GM12878 (cell line): ENCODE measurements at regions not wholly inside any gene's neighbourhood (a gene's known extent, or its start where the extent isn't known, plus 50 kb on each side); places are given as distances from the start of the nearest gene placed in this dataset.

Source experiments
- ATAC-seq: fragments of 200-7000 bp; cut with Tn5 transposase; 3 replicates; pipeline ENCODE4 v1.9.1; 2020; ENCODE audit warnings: mild to moderate bottlenecking, moderate library complexity
- BruUV-seq: library from RNA; stranded (reverse); fragments of 400-500 nt; replicated peaks from 2 replicates; lab custom pipeline; 2021; lab: Mats Ljungman, UMichigan
- CTCF ChIA-PET: fragments of 300-600 bp; sonication (Branson Sonifier 250); formaldehyde crosslinking; extraction: SDS; loops from one replicate; lab custom pipeline; 2021; ENCODE audit warnings: inconsistent platforms; lab: Yijun Ruan, JAX
- POLR2A ChIA-PET: fragments of 350-600 bp; formaldehyde crosslinking; extraction: SDS; loops from one replicate; lab custom pipeline; 2021; ENCODE audit warnings: inconsistent platforms; lab: Charles Lee
- RAD21 ChIA-PET: fragments of 300-600 bp; sonication (Branson Sonifier 250); formaldehyde crosslinking; loops from one replicate; lab custom pipeline; 2023; ENCODE audit warnings: antibody characterized with exemption; ENCODE audit not compliant: unreplicated experiment; lab: Charles Lee
- SMC1A ChIA-PET: fragments of 300-600 bp; sonication (Branson Sonifier 250); formaldehyde crosslinking; loops from one replicate; lab custom pipeline; 2023; ENCODE audit not compliant: unreplicated experiment, uncharacterized antibody; lab: Charles Lee
- DNase-seq: peaks from one replicate; pipeline ENCODE4 v3.0.0-alpha.2; 2011; ENCODE audit warnings: low read depth, low spot score
- FAIRE-seq: peaks from 3 replicates; lab custom pipeline; 2011; peaks lifted over from hg19 to GRCh38; lab: Jason Lieb, UNC
- H2AFZ ChIP-seq: 2 replicates; pipeline ENCODE4 v1.6.0; 2011; ENCODE audit warnings: low read depth, low read length, control low read depth; ENCODE audit not compliant: control insufficient read depth
- H3K27ac ChIP-seq: 2 replicates; pipeline ENCODE4 v1.5.1; 2011; ENCODE audit warnings: control low read depth; ENCODE audit not compliant: control insufficient read depth, insufficient read depth
- H3K27me3 ChIP-seq, 2 experiments: replicated peaks in 1 of 2; 2 replicates each; pipeline versions ENCODE4 v1.6.0 to v1.6.1; 2011; ENCODE audit warnings: low read length in 1 of 2; ENCODE audit not compliant: control insufficient read depth in 2 of 2, insufficient read depth in 2 of 2
- H3K36me3 ChIP-seq, 2 experiments: 2 replicates each; pipeline ENCODE4 v1.5.1; 2011; ENCODE audit warnings: low read length in 1 of 2; ENCODE audit not compliant: control insufficient read depth in 2 of 2, insufficient read depth in 2 of 2
- H3K4me1 ChIP-seq: 2 replicates; pipeline ENCODE4 v1.6.1; 2011; ENCODE audit warnings: mild to moderate bottlenecking, low read length, moderate library complexity, mixed read lengths; ENCODE audit not compliant: control insufficient read depth, insufficient read depth
- H3K4me2 ChIP-seq: 2 replicates; pipeline ENCODE4 v1.6.0; 2011; ENCODE audit warnings: control low read depth; ENCODE audit not compliant: control insufficient read depth, insufficient read depth
- H3K4me3 ChIP-seq: fragments of 200-600 bp; sonication (generic); 2 replicates; pipeline ENCODE4 v1.5.1; 2016
- H3K79me2 ChIP-seq: 2 replicates; pipeline ENCODE4 v1.6.0; 2011; ENCODE audit warnings: low read length; ENCODE audit not compliant: control insufficient read depth, insufficient read depth
- H3K9ac ChIP-seq: 2 replicates; pipeline ENCODE4 v1.8.0; 2011; ENCODE audit warnings: low read length, control low read depth, mixed read lengths; ENCODE audit not compliant: control insufficient read depth, insufficient read depth
- H3K9me3 ChIP-seq: replicated peaks from 3 replicates; pipeline ENCODE4 v1.5.1; 2011; ENCODE audit warnings: mild to moderate bottlenecking, low read length; ENCODE audit not compliant: control insufficient read depth, insufficient read depth
- H4K20me1 ChIP-seq: 2 replicates; pipeline ENCODE4 v1.6.0; 2011; ENCODE audit not compliant: control insufficient read depth, insufficient read depth
- BHLHE40 ChIP-seq, 2 experiments: fragments of 450-650 bp in 1 of 2; IDR thresholded peaks; 2 replicates each; pipeline ENCODE4 v1.6.1; 2011 to 2017; ENCODE audit warnings: low read depth in 2 of 2, borderline replicate concordance in 1 of 2, improper control_type of control experiment in 1 of 2, low read length in 1 of 2, mild to moderate bottlenecking in 1 of 2
- CBX3 ChIP-seq: fragments of 200-600 bp; sonication (generic); IDR thresholded peaks from 2 replicates; pipeline ENCODE4 v1.6.1; 2016; ENCODE audit warnings: low read depth, borderline replicate concordance
- CEBPB ChIP-seq, 2 experiments: fragments of 150-350 bp in 1 of 2; IDR thresholded peaks; 2 replicates each; pipeline ENCODE4 v1.6.1; 2012 to 2014; ENCODE audit warnings: low read depth in 2 of 2, low read length in 2 of 2, borderline replicate concordance in 1 of 2, inconsistent platforms in 1 of 2
- CHD2 ChIP-seq: IDR thresholded peaks from 2 replicates; pipeline ENCODE4 v1.6.1; 2011; ENCODE audit warnings: low read depth, low read length, improper control_type of control experiment, borderline replicate concordance
- NFXL1 ChIP-seq: fragments of 450-650 bp; IDR thresholded peaks from 2 replicates; pipeline ENCODE4 v1.6.1; 2017; ENCODE audit warnings: antibody characterized with exemption, mild to moderate bottlenecking, borderline replicate concordance
- RAD21 ChIP-seq: IDR thresholded peaks from 2 replicates; pipeline ENCODE4 v1.6.1; 2011; ENCODE audit warnings: mild to moderate bottlenecking, low read depth, low read length, moderate library complexity; ENCODE audit not compliant: insufficient read depth
- RAD51 ChIP-seq: fragments of 450-650 bp; IDR thresholded peaks from 2 replicates; pipeline ENCODE4 v1.6.1; 2016; ENCODE audit warnings: moderate library complexity, mild to moderate bottlenecking, inconsistent platforms
- RFX5 ChIP-seq: IDR thresholded peaks from 2 replicates; pipeline ENCODE4 v1.6.1; 2011; ENCODE audit warnings: low read depth, low read length, improper control_type of control experiment
- ZNF207 ChIP-seq: fragments of 450-650 bp; IDR thresholded peaks from 2 replicates; pipeline ENCODE4 v1.6.1; 2014; ENCODE audit warnings: antibody characterized with exemption, mild to moderate bottlenecking, borderline replicate concordance
- WGBS: methylation state at CpG from one replicate; pipeline ENCODE4 v1.1.6; 2016; ENCODE audit warnings: low lambda C conversion rate; ENCODE audit not compliant: insufficient replicate concordance, insufficient coverage; ENCODE audit errors: missing lambda C conversion rate; 5-methylcytosine and 5-hydroxymethylcytosine counted together
- in situ Hi-C: fragments of 300-500 bp; cut with MboI; formaldehyde crosslinking; loops from 9 replicates; pipeline ENCODE4 v1.14.3; 2018; ENCODE audit warnings: mixed read lengths
- intact Hi-C: fragments of 100-400 bp; cut with micrococcal nuclease; formaldehyde crosslinking; loops from one replicate; pipeline ENCODE4 v1.14.2; 2022; ENCODE audit not compliant: unreplicated experiment
- TF ChIP-seq, protein P1 (sequence below): IDR thresholded peaks from 2 replicates; pipeline ENCODE4 v1.6.1; 2011; ENCODE audit warnings: mild to moderate bottlenecking, low read depth, low read length, moderate library complexity; ENCODE audit not compliant: insufficient replicate concordance
- TF ChIP-seq, protein P2 (sequence below): IDR thresholded peaks from 2 replicates; pipeline ENCODE4 v1.6.1; 2012; ENCODE audit warnings: low read length, inconsistent platforms
- TF ChIP-seq, protein P3 (sequence below): IDR thresholded peaks from 2 replicates; pipeline ENCODE4 v1.6.1; 2012; ENCODE audit warnings: mild to moderate bottlenecking, low read depth, low read length
- TF ChIP-seq, protein P4 (sequence below): fragments of 450-650 bp; formaldehyde crosslinking; IDR thresholded peaks from 2 replicates; pipeline ENCODE4 v1.4.0; 2020; ENCODE audit warnings: mild to moderate bottlenecking, moderate library complexity

DNA sequence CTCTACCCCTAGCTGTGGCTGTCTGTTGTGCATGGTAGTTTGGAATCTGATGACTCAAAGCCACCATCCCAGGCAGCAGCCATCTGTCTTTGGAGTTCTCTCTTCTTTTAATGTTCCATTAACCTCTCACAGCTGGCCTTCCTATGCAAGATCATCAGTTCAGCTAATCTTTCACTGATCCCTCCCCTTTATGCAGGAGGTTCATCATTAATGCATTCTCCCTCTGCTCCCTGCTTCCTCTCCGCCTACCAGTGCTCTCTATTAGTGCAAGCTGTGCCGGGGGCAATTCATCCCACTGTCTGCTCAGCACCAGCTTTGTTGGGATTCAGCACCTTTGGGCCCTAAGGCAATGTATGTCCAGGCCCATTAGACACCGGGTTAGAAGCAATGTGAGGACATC is 413.0 kb upstream of the LRRC4C start (continued):
- TF ChIP-seq NFXL1 (no peak), CEBPB (IDR thresholded peaks at IDR 0.05; ENCODE audit: borderline replicate concordance in 1 of 2, low read depth in 2 of 2, low read length in 2 of 2) (no peak)
- TF ChIP-seq, protein P1, sequence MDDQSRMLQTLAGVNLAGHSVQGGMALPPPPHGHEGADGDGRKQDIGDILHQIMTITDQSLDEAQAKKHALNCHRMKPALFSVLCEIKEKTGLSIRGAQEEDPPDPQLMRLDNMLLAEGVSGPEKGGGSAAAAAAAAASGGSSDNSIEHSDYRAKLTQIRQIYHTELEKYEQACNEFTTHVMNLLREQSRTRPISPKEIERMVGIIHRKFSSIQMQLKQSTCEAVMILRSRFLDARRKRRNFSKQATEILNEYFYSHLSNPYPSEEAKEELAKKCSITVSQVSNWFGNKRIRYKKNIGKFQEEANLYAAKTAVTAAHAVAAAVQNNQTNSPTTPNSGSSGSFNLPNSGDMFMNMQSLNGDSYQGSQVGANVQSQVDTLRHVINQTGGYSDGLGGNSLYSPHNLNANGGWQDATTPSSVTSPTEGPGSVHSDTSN, result no peak
- TF ChIP-seq, protein P2, sequence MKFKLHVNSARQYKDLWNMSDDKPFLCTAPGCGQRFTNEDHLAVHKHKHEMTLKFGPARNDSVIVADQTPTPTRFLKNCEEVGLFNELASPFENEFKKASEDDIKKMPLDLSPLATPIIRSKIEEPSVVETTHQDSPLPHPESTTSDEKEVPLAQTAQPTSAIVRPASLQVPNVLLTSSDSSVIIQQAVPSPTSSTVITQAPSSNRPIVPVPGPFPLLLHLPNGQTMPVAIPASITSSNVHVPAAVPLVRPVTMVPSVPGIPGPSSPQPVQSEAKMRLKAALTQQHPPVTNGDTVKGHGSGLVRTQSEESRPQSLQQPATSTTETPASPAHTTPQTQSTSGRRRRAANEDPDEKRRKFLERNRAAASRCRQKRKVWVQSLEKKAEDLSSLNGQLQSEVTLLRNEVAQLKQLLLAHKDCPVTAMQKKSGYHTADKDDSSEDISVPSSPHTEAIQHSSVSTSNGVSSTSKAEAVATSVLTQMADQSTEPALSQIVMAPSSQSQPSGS, result no peak

DNA sequence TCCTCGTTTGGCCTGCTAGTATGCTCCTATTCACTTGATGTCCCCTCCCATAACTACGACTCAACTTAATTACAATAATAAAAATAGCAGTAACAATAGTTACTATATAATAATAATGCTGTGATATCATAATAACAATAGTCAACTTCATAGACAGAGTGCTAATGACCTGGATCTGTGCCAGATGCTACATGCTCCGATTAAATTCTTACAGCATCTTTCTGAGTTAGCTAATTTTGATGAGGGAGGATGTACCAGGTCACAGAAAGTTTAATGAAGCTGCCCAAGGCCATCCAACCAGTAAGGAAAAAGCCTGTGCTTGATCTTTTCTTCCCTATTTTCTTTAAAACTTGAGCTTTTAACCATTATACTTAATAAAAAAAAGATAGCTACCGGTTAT is 413.4 kb upstream of the LRRC4C start:
- H3K36me3 ChIP-seq, result no peaks in the 10 kb centered on the region
- no peak for ATAC-seq
- no peaks in the 10 kb centered on the region for H3K79me2 ChIP-seq
- no peak overlapping the region for H3K4me2 ChIP-seq
- no peaks in the 10 kb centered on the region for H3K27me3 ChIP-seq
- in situ Hi-C loops, result no loop called here
- H3K27ac ChIP-seq, result no peak overlapping the region
- intact Hi-C loops, result no loop called here
- SMC1A ChIA-PET, result interaction anchor here (0.8 kb wide), 1 partner anchor 9 kb away, joined by 3 read pairs; no protein-coding TSS in a partner anchor
- H3K9me3 ChIP-seq, result no peaks in the 10 kb centered on the region
- DNase-seq, result no peak
- RAD21 ChIA-PET, result no interaction called here
- FAIRE-seq, result no peak
- H3K4me1 ChIP-seq, result no peaks in the 10 kb centered on the region
- no peaks in the 10 kb centered on the region for H4K20me1 ChIP-seq
- POLR2A ChIA-PET, result no interaction called here
- no peak overlapping the region for H3K4me3 ChIP-seq
- no TSS peak for BruUV-seq
- H2AFZ ChIP-seq, result no peak overlapping the region
- 26% methylated on average over 4 of the region's 4 CpGs for WGBS
- CTCF ChIA-PET, result interaction anchor here (1.0 kb wide), 1 partner anchor 19 kb away, joined by 3 read pairs; no protein-coding TSS in a partner anchor
- H3K9ac ChIP-seq, result no peak overlapping the region
- no peak for TF ChIP-seq RAD21
- TF ChIP-seq BHLHE40 (IDR thresholded peaks at IDR 0.05; ENCODE audit: borderline replicate concordance in 1 of 2, low read depth in 2 of 2, low read length in 1 of 2), result no peak
- no peak for TF ChIP-seq CHD2
- TF ChIP-seq CBX3, result no peak
- no peak for TF ChIP-seq RAD51
- TF ChIP-seq, protein P3, sequence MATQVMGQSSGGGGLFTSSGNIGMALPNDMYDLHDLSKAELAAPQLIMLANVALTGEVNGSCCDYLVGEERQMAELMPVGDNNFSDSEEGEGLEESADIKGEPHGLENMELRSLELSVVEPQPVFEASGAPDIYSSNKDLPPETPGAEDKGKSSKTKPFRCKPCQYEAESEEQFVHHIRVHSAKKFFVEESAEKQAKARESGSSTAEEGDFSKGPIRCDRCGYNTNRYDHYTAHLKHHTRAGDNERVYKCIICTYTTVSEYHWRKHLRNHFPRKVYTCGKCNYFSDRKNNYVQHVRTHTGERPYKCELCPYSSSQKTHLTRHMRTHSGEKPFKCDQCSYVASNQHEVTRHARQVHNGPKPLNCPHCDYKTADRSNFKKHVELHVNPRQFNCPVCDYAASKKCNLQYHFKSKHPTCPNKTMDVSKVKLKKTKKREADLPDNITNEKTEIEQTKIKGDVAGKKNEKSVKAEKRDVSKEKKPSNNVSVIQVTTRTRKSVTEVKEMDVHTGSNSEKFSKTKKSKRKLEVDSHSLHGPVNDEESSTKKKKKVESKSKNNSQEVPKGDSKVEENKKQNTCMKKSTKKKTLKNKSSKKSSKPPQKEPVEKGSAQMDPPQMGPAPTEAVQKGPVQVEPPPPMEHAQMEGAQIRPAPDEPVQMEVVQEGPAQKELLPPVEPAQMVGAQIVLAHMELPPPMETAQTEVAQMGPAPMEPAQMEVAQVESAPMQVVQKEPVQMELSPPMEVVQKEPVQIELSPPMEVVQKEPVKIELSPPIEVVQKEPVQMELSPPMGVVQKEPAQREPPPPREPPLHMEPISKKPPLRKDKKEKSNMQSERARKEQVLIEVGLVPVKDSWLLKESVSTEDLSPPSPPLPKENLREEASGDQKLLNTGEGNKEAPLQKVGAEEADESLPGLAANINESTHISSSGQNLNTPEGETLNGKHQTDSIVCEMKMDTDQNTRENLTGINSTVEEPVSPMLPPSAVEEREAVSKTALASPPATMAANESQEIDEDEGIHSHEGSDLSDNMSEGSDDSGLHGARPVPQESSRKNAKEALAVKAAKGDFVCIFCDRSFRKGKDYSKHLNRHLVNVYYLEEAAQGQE, result no peak
- TF ChIP-seq, protein P4, sequence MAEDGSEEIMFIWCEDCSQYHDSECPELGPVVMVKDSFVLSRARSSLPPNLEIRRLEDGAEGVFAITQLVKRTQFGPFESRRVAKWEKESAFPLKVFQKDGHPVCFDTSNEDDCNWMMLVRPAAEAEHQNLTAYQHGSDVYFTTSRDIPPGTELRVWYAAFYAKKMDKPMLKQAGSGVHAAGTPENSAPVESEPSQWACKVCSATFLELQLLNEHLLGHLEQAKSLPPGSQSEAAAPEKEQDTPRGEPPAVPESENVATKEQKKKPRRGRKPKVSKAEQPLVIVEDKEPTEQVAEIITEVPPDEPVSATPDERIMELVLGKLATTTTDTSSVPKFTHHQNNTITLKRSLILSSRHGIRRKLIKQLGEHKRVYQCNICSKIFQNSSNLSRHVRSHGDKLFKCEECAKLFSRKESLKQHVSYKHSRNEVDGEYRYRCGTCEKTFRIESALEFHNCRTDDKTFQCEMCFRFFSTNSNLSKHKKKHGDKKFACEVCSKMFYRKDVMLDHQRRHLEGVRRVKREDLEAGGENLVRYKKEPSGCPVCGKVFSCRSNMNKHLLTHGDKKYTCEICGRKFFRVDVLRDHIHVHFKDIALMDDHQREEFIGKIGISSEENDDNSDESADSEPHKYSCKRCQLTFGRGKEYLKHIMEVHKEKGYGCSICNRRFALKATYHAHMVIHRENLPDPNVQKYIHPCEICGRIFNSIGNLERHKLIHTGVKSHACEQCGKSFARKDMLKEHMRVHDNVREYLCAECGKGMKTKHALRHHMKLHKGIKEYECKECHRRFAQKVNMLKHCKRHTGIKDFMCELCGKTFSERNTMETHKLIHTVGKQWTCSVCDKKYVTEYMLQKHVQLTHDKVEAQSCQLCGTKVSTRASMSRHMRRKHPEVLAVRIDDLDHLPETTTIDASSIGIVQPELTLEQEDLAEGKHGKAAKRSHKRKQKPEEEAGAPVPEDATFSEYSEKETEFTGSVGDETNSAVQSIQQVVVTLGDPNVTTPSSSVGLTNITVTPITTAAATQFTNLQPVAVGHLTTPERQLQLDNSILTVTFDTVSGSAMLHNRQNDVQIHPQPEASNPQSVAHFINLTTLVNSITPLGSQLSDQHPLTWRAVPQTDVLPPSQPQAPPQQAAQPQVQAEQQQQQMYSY (CRISPR knock-in tag), result no peak
- TF ChIP-seq RFX5, result no peak
- no peak for TF ChIP-seq ZNF207
